ENCODE measurements at regions not wholly inside any gene's neighbourhood (a gene's known extent, or its start where the extent isn't known, plus 50 kb on each side); places are given as distances from the start of the nearest gene placed in this dataset.

DNA sequence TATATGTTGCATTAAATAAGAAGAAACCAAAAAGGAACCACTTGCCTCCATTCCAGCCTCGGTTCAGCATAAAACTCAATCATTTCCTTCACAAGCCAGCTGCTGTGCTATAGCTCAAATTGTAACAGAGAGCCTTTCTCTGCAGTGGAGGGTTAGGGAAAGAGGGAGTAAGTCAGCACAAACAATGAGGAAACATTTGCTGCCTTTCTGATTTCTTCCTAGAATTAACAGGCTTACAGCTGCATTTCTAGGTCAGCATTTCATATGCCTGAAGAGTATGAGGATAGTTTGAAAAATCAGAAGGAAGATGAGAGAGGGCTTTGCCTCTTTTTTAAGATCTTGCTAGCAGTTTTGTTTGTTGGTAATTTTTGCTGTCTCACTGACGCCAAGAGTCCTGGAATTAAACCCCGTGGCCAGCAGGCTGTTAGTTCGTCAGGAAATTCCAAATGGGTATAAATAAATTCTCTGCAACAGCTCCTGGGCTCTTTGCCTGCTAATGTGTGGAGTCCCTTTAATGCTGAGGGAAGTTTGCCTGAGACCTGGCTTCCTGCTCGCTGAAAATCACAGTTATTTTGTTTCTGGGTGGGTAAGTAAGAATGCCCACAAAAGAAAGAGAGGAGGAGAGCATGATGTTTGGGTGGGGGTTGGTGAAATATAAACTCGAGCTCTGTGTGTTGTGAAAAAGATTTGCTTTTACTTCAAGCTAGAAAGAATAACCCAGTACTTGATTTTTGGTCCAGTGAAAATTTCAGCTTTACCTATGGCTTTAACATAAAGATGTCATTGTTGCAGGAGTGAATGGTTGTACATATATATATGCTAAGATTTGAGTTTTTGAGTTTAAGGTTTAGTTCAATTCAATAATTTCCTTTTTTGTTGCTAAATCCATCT, 148.1 kb upstream of the DMRT1 start:
- TF ChIP-seq, protein P1, sequence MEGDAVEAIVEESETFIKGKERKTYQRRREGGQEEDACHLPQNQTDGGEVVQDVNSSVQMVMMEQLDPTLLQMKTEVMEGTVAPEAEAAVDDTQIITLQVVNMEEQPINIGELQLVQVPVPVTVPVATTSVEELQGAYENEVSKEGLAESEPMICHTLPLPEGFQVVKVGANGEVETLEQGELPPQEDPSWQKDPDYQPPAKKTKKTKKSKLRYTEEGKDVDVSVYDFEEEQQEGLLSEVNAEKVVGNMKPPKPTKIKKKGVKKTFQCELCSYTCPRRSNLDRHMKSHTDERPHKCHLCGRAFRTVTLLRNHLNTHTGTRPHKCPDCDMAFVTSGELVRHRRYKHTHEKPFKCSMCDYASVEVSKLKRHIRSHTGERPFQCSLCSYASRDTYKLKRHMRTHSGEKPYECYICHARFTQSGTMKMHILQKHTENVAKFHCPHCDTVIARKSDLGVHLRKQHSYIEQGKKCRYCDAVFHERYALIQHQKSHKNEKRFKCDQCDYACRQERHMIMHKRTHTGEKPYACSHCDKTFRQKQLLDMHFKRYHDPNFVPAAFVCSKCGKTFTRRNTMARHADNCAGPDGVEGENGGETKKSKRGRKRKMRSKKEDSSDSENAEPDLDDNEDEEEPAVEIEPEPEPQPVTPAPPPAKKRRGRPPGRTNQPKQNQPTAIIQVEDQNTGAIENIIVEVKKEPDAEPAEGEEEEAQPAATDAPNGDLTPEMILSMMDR (IDR thresholded peaks at IDR 0.05): peak in 1 of 3 experiments; percentile 14
- TF ChIP-seq POLR2A (IDR thresholded peaks at IDR 0.05): no peak
- peak; percentile 26 to 84 for TF ChIP-seq POLR2AphosphoS5 (IDR thresholded peaks at IDR 0.05; ENCODE audit: insufficient read depth in 1 of 2, low read depth in 1 of 2)
